ENCODE measurements at regions not wholly inside any gene's neighbourhood (a gene's known extent, or its start where the extent isn't known, plus 50 kb on each side); places are given as distances from the start of the nearest gene placed in this dataset.

- H3K36me3 Mint-ChIP-seq = no peaks in the 10 kb centered on the region
- no peaks in the 10 kb centered on the region for H3K9me3 Mint-ChIP-seq
- ATAC-seq = no peak
- H3K27ac Mint-ChIP-seq = no peak overlapping the region
- peaks cover 5% of the 10 kb centered on the region for H3K4me1 Mint-ChIP-seq
- H3K4me3 Mint-ChIP-seq = no peak overlapping the region
- no peaks in the 10 kb centered on the region for H3K27me3 Mint-ChIP-seq
Observed at GRCh38 chr6:134495890-134496248, 178.0 kb upstream of the SGK1 start.

- no peaks in the 10 kb centered on the region for H3K9me3 Mint-ChIP-seq
- H3K4me1 Mint-ChIP-seq = peaks cover 5% of the 10 kb centered on the region
- no peaks in the 10 kb centered on the region for H3K36me3 Mint-ChIP-seq
- no peak for ATAC-seq
- no peak overlapping the region for H3K4me3 Mint-ChIP-seq
- no peak overlapping the region for H3K27ac Mint-ChIP-seq
- H3K27me3 Mint-ChIP-seq = no peaks in the 10 kb centered on the region
Observed at GRCh38 chr6:134495203-134495889, 177.4 kb upstream of the SGK1 start.

DNA sequence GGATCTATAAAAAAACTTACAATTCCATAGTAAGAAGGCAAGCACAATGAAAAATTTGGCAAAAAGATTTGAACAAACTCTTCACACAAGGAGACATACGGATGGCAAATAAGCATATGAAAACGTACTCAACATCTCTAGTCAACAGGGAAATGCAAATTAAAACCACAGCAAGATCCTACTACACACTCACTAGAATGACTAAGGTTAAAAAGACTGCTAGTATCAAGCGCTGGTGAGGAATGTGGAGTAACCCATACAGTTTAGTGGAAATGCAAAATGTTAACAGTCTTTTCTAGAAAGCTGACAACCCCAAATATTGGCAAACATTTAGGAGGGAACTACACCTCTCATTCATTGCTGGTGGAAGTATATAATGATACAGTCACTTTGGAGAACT lies 175.9 kb upstream of the SGK1 start:
- H3K36me3 Mint-ChIP-seq = no peaks in the 10 kb centered on the region
- H3K27me3 Mint-ChIP-seq = no peaks in the 10 kb centered on the region
- H3K27ac Mint-ChIP-seq = no peak overlapping the region
- no peak overlapping the region for H3K4me3 Mint-ChIP-seq
- ATAC-seq = no peak
- peaks cover 5% of the 10 kb centered on the region for H3K4me1 Mint-ChIP-seq
- no peaks in the 10 kb centered on the region for H3K9me3 Mint-ChIP-seq

GRCh38 chr6:134491477-134491876 lies 173.6 kb upstream of the SGK1 start:
- H3K27me3 Mint-ChIP-seq = no peaks in the 10 kb centered on the region

GRCh38 chr6:134482593-134483270 lies 164.8 kb upstream of the SGK1 start:
- Mint-ChIP-seq H3K27ac (no peak overlapping the region), H3K27me3 (no peaks in the 10 kb centered on the region), H3K36me3 (no peaks in the 10 kb centered on the region), H3K4me1 (peaks cover 6% of the 10 kb centered on the region), H3K4me3 (no peak overlapping the region), H3K9me3 (peaks cover 3% of the 10 kb centered on the region)
- no peak for ATAC-seq

More at GRCh38 chr6:134491477-134491876, 173.6 kb upstream of the SGK1 start:
- no peak overlapping the region for H3K27ac Mint-ChIP-seq
- H3K36me3 Mint-ChIP-seq = no peaks in the 10 kb centered on the region
- no peak overlapping the region for H3K4me3 Mint-ChIP-seq
- no peaks in the 10 kb centered on the region for H3K9me3 Mint-ChIP-seq
- no peak for ATAC-seq
- H3K4me1 Mint-ChIP-seq = peaks cover 5% of the 10 kb centered on the region

- peaks cover 3% of the 10 kb centered on the region for H3K9me3 Mint-ChIP-seq
- no peak for ATAC-seq
- no peak overlapping the region for H3K27ac Mint-ChIP-seq
- H3K36me3 Mint-ChIP-seq = no peaks in the 10 kb centered on the region
- H3K27me3 Mint-ChIP-seq = no peaks in the 10 kb centered on the region
- H3K4me1 Mint-ChIP-seq = peaks cover 6% of the 10 kb centered on the region
- no peak overlapping the region for H3K4me3 Mint-ChIP-seq
Observed at GRCh38 chr6:134481966-134482365, 164.1 kb upstream of the SGK1 start.

- no peaks in the 10 kb centered on the region for H3K9me3 Mint-ChIP-seq
- no peaks in the 10 kb centered on the region for H3K36me3 Mint-ChIP-seq
- ATAC-seq = no peak
- H3K27me3 Mint-ChIP-seq = no peaks in the 10 kb centered on the region
- H3K4me3 Mint-ChIP-seq = no peak overlapping the region
- H3K4me1 Mint-ChIP-seq = peaks cover 6% of the 10 kb centered on the region
- no peak overlapping the region for H3K27ac Mint-ChIP-seq
Observed at GRCh38 chr6:134480593-134480992, 162.7 kb upstream of the SGK1 start.

DNA sequence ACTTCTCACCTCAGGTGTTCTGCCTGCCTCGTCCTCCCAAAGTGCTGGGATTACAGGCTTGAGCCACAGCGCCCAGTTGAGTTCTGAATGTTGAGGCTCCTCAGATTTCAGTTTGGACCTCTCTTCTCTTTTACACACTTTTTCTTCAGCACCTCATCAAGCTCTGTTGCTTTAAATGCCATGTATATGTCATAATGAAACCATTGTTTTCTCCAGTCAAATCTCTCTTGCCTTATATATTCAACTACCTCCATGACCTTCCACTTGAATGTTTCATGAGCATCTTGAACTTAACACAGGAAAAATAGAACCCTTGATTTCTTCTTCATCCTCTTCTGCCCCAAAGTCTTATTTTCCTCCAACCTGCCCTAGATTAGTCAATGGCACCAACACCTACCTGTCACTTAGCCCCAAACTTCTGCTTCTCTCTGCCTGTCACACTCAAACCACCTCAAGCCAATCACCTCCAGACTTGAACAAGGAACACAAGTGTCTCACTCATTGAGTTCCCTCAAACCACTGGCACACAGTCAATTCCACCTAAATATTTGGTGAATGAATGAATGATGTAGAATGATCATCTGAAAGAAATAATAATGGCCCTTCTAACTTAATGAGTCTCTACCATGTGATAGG lies 161.0 kb upstream of the SGK1 start:
- Mint-ChIP-seq H3K4me1 (peaks cover 6% of the 10 kb centered on the region), H3K9me3 (no peaks in the 10 kb centered on the region), H3K27me3 (no peaks in the 10 kb centered on the region), H3K36me3 (no peaks in the 10 kb centered on the region), H3K27ac (no peak overlapping the region), H3K4me3 (no peak overlapping the region)
- ATAC-seq = no peak

GRCh38 chr6:134477991-134478635 lies 160.2 kb upstream of the SGK1 start:
- ATAC-seq = no peak
- Mint-ChIP-seq H3K4me1 (peaks cover 6% of the 10 kb centered on the region), H3K9me3 (no peaks in the 10 kb centered on the region), H3K4me3 (no peak overlapping the region), H3K27me3 (no peaks in the 10 kb centered on the region), H3K27ac (no peak overlapping the region), H3K36me3 (no peaks in the 10 kb centered on the region)

DNA sequence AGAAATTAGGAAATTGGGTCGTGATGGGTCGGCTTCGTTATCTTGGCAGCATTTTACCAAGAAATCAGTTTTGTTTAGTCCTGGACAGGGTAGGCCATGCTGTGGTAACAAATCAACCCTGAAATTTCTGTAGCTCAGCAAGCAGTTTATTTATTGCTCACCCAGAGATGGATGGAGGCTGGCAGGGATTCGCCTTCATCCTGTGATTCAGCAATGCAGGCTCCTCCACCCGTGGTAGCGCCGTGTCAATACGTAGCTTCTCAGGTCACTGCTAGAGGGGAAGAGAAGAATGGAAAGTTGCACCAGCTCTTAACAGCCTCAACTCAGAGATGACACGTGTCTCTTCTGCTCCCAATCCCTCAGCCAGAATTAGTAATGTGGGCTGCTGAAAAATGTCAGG lies 157.0 kb upstream of the SGK1 start:
- H3K4me3 Mint-ChIP-seq = no peak overlapping the region
- H3K4me1 Mint-ChIP-seq = peaks cover 6% of the 10 kb centered on the region
- H3K27ac Mint-ChIP-seq = no peak overlapping the region

DNA sequence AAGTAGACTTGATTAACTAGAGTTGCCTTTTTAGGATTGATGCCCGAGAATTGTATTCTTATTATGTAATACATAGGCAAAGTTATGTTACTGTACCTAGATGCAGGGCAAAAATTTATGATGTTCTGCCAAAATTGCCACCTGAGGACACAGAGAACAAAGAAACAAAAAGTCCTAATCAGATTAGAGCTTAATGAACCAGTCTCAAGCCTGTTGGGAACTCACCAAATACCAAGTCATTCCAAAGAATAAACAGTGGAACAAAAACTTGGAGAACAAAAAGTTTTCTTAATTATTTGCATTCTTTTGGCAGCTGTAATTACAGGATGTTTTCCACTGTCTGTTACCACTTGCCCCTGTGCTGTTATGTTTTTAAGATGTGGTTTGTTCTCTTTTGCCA lies 154.7 kb upstream of the SGK1 start:
- ATAC-seq = no peak
- Mint-ChIP-seq H3K4me1 (no peaks in the 10 kb centered on the region), H3K36me3 (no peaks in the 10 kb centered on the region), H3K9me3 (no peaks in the 10 kb centered on the region), H3K27me3 (no peaks in the 10 kb centered on the region), H3K4me3 (no peak overlapping the region), H3K27ac (no peak overlapping the region)

More for the DNA sequence above, 157.0 kb upstream of the SGK1 start:
- ATAC-seq = no peak
- Mint-ChIP-seq H3K9me3 (no peaks in the 10 kb centered on the region), H3K27me3 (no peaks in the 10 kb centered on the region), H3K36me3 (no peaks in the 10 kb centered on the region)

DNA sequence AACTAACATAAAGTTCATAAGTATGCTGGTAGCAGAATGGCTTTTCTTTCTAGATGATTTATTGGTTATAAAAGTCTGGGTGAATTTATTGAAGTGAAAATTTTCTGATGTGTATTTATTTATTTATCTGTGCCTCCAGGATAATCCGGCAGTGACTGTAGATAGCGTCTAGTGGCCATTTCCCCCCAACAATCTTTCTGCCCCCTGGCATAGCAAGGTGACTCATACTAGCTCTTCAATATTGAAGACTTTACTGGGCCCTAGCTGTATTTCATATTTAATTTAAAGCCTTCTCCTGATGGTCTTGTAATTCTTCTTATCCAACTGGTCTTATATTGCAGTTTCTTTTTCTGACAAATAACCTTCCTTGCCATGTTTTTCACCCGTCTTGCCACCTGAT lies 154.1 kb upstream of the SGK1 start:
- Mint-ChIP-seq H3K4me3 (no peak overlapping the region), H3K9me3 (no peaks in the 10 kb centered on the region), H3K27me3 (no peaks in the 10 kb centered on the region), H3K36me3 (no peaks in the 10 kb centered on the region), H3K27ac (no peak overlapping the region), H3K4me1 (no peaks in the 10 kb centered on the region)
- no peak for ATAC-seq

GRCh38 chr6:134470457-134470975 lies 152.6 kb upstream of the SGK1 start:
- no peaks in the 10 kb centered on the region for H3K27me3 Mint-ChIP-seq
- no peaks in the 10 kb centered on the region for H3K4me1 Mint-ChIP-seq
- H3K27ac Mint-ChIP-seq = no peak overlapping the region
- no peak for ATAC-seq
- no peaks in the 10 kb centered on the region for H3K36me3 Mint-ChIP-seq
- H3K9me3 Mint-ChIP-seq = no peaks in the 10 kb centered on the region
- H3K4me3 Mint-ChIP-seq = no peak overlapping the region

- H3K4me1 Mint-ChIP-seq = peaks cover under 1% of the 10 kb centered on the region
- no peak overlapping the region for H3K4me3 Mint-ChIP-seq
- H3K27me3 Mint-ChIP-seq = no peaks in the 10 kb centered on the region
- no peaks in the 10 kb centered on the region for H3K9me3 Mint-ChIP-seq
- no peak overlapping the region for H3K27ac Mint-ChIP-seq
- no peak for ATAC-seq
- no peaks in the 10 kb centered on the region for H3K36me3 Mint-ChIP-seq
Observed at GRCh38 chr6:134469702-134470456, 152.0 kb upstream of the SGK1 start.

DNA sequence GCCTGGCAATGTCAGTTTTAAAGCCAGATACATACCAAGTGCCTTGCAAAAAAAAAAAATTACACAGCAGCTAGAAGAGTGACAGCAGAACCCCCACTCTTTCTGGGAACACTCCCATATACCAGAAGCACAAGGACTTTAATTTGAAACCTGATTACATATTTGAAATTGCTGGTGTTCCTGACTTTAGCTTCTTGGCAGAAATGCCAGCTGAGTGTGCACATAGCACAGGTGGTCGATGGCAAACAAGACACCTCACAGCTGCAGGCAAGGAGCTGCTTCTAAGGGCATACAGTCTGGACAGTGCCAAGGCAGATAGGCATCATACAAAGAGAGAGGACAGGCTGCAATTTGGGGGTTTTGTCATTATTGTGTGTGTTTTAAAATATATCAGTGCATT lies 150.7 kb upstream of the SGK1 start:
- H3K4me3 Mint-ChIP-seq = no peak overlapping the region
- no peak overlapping the region for H3K27ac Mint-ChIP-seq
- no peaks in the 10 kb centered on the region for H3K36me3 Mint-ChIP-seq
- H3K4me1 Mint-ChIP-seq = peaks cover 13% of the 10 kb centered on the region
- ATAC-seq = no peak
- no peaks in the 10 kb centered on the region for H3K27me3 Mint-ChIP-seq
- no peaks in the 10 kb centered on the region for H3K9me3 Mint-ChIP-seq

Data from stimulated activated memory B cell treated with anti-CD40 and anti-IgM and Interleukin-4, amounts not matched to agents 10 μg/mL and 1 μg/mL and 100 μg/mL, for 72 hours (primary cell).